Neural cell (in vitro differentiated cells): ENCODE measurements at regions not wholly inside any gene's neighbourhood (a gene's known extent, or its start where the extent isn't known, plus 50 kb on each side); places are given as distances from the start of the nearest gene placed in this dataset.
A peak's percentile ranks its signal among the peaks of the same experiment; 100 is the strongest.

Source experiments
- H2AFZ ChIP-seq: fragments of 200-600, 300-800 bp; sonication (generic), shearing (Covaris generic); 2 replicates; pipeline ENCODE4 v1.6.0; 2014; ENCODE audit warnings: low read depth, mild to moderate bottlenecking, antibody characterized with exemption, low read length, moderate library complexity
- H3F3A ChIP-seq: fragments of 200-600 bp; shearing (Covaris generic); 2 replicates; pipeline ENCODE4 v1.6.1; 2016; ENCODE audit warnings: mild to moderate bottlenecking, moderate library complexity, mixed read lengths, antibody characterized with exemption, low read length; ENCODE audit not compliant: insufficient read depth, poor library complexity, severe bottlenecking
- H3K27ac ChIP-seq: fragments of 200-600, 300-800 bp; sonication (generic), shearing (Covaris generic); 2 replicates; pipeline ENCODE4 v1.5.1; 2014; ENCODE audit warnings: mild to moderate bottlenecking, low read length, moderate library complexity
- H3K27me3 ChIP-seq: fragments of 300-800, 200-600 bp; sonication (generic), shearing (Covaris generic); 2 replicates; pipeline ENCODE4 v1.6.0; 2014; ENCODE audit warnings: mild to moderate bottlenecking, low read depth, low read length, moderate library complexity; ENCODE audit not compliant: insufficient read depth
- H3K36me3 ChIP-seq: fragments of 300-800, 200-600 bp; sonication (generic), shearing (Covaris generic); 2 replicates; pipeline ENCODE4 v1.5.1; 2014; ENCODE audit warnings: mild to moderate bottlenecking, antibody characterized with exemption, low read length, moderate library complexity; ENCODE audit not compliant: insufficient read depth
- H3K4me2 ChIP-seq: fragments of 300-800, 200-600 bp; sonication (generic), shearing (Covaris generic); 2 replicates; pipeline ENCODE4 v1.6.0; 2014; ENCODE audit warnings: mild to moderate bottlenecking, low read length
- H3K4me3 ChIP-seq: fragments of 300-800, 200-600 bp; sonication (generic), shearing (Covaris generic); 2 replicates; pipeline ENCODE4 v1.5.1; 2014; ENCODE audit warnings: mild to moderate bottlenecking, low read length, moderate library complexity
- H3K79me2 ChIP-seq: fragments of 200-600 bp; shearing (Covaris generic); replicated peaks from 2 replicates; pipeline ENCODE4 v1.6.0; 2014; ENCODE audit warnings: mild to moderate bottlenecking, low read length, moderate library complexity; ENCODE audit not compliant: insufficient read depth
- H3K9ac ChIP-seq: fragments of 300-800, 200-600 bp; sonication (generic), shearing (Covaris generic); 2 replicates; pipeline ENCODE4 v1.6.1; 2016; ENCODE audit warnings: mild to moderate bottlenecking, low read length, mixed read lengths
- H3K9me2 ChIP-seq: fragments of 200-600 bp; shearing (Covaris generic); 2 replicates; pipeline ENCODE4 v1.6.1; 2016; ENCODE audit warnings: mild to moderate bottlenecking, low read length, mixed read lengths; ENCODE audit not compliant: insufficient read depth
- H3K9me3 ChIP-seq: fragments of 200-600, 300-800 bp; sonication (generic), shearing (Covaris generic); 2 replicates; pipeline ENCODE4 v1.6.1; 2016; ENCODE audit warnings: mild to moderate bottlenecking, mixed run types, low read length, moderate library complexity, mixed read lengths
- H4K20me1 ChIP-seq: fragments of 200-600 bp; shearing (Covaris generic); 2 replicates; pipeline ENCODE4 v1.6.1; 2016; ENCODE audit warnings: mild to moderate bottlenecking, mixed run types; ENCODE audit not compliant: insufficient read depth
- CTCF ChIP-seq: fragments of 450-650 bp; IDR thresholded peaks from 2 replicates; pipeline ENCODE4 v1.5.1; 2014; ENCODE audit warnings: antibody characterized with exemption, mild to moderate bottlenecking, moderate library complexity; ENCODE audit not compliant: poor library complexity, severe bottlenecking
- EP300 ChIP-seq: fragments of 450-650 bp; conservative IDR thresholded peaks from 2 replicates; pipeline ENCODE4 v1.6.1; 2014; ENCODE audit warnings: antibody characterized with exemption, mild to moderate bottlenecking, moderate library complexity; ENCODE audit not compliant: poor library complexity, severe bottlenecking
- EZH2 ChIP-seq: fragments of 200-600, 300-800 bp; shearing (Covaris generic), sonication (generic); IDR thresholded peaks from 2 replicates; pipeline ENCODE4 v1.6.1; 2014; ENCODE audit warnings: antibody characterized with exemption, low read length, borderline replicate concordance, mild to moderate bottlenecking; ENCODE audit not compliant: insufficient read depth, poor library complexity, severe bottlenecking
- MXI1 ChIP-seq: fragments of 450-650 bp; conservative IDR thresholded peaks from 2 replicates; pipeline ENCODE4 v1.6.1; 2014; ENCODE audit warnings: antibody characterized with exemption, mild to moderate bottlenecking; ENCODE audit not compliant: poor library complexity, severe bottlenecking
- POLR2AphosphoS5 ChIP-seq: IDR thresholded peaks from 2 replicates; pipeline ENCODE4 v1.6.1; 2012
- RAD21 ChIP-seq: fragments of 450-650 bp; conservative IDR thresholded peaks from 2 replicates; pipeline ENCODE4 v1.6.1; 2014; ENCODE audit warnings: antibody characterized with exemption, mild to moderate bottlenecking, moderate library complexity
- REST ChIP-seq: IDR thresholded peaks from 2 replicates; pipeline ENCODE4 v1.6.1; 2012; ENCODE audit warnings: borderline replicate concordance
- SMC3 ChIP-seq: fragments of 450-650 bp; conservative IDR thresholded peaks from 2 replicates; pipeline ENCODE4 v1.6.1; 2014; ENCODE audit warnings: antibody characterized with exemption, mild to moderate bottlenecking, moderate library complexity; ENCODE audit not compliant: poor library complexity
- TAF1 ChIP-seq: IDR thresholded peaks from 2 replicates; pipeline ENCODE4 v1.6.1; 2012; ENCODE audit warnings: low read depth

- Histone ChIP-seq H4K20me1 (no peaks in the 10 kb centered on the region), H2AFZ (no peak overlapping the region), H3K27ac (no peak overlapping the region), H3K9ac (no peak overlapping the region), H3K79me2 (no peaks in the 10 kb centered on the region), H3F3A (no peaks in the 10 kb centered on the region), H3K9me3 (no peaks in the 10 kb centered on the region), H3K36me3 (no peaks in the 10 kb centered on the region), H3K4me2 (no peak overlapping the region), H3K9me2 (no peaks in the 10 kb centered on the region), H3K27me3 (no peaks in the 10 kb centered on the region), H3K4me3 (no peak overlapping the region)
- TF ChIP-seq SMC3 = no peak
- no peak for TF ChIP-seq EZH2
- TF ChIP-seq CTCF = no peak
- TF ChIP-seq POLR2AphosphoS5 = no peak
- no peak for TF ChIP-seq MXI1
- no peak for TF ChIP-seq RAD21
- no peak for TF ChIP-seq EP300
- no peak for TF ChIP-seq REST
- no peak for TF ChIP-seq TAF1
Measured at GRCh38 chr3:153845311-153845710, 275.9 kb upstream of the ARHGEF26 start.

GRCh38 chr3:153848702-153849101, 272.5 kb upstream of the ARHGEF26 start:
- H3K79me2 ChIP-seq = no peaks in the 10 kb centered on the region
- peak overlapping the region; percentile 43 for H3K4me2 ChIP-seq
- peak overlapping the region; percentile 37 for H3K4me3 ChIP-seq
- no peak overlapping the region for H2AFZ ChIP-seq
- H3K27ac ChIP-seq = peak overlapping the region; percentile 30
- no peaks in the 10 kb centered on the region for H3K27me3 ChIP-seq
- peak; percentile 17 for TF ChIP-seq MXI1
- TF ChIP-seq EP300 = peak; percentile 55
- TF ChIP-seq SMC3 = peak; percentile 20
- no peak for TF ChIP-seq EZH2
- TF ChIP-seq REST = no peak
- no peak for TF ChIP-seq CTCF
- no peak for TF ChIP-seq TAF1
- TF ChIP-seq POLR2AphosphoS5 = peak; percentile 41
- no peak for TF ChIP-seq RAD21
- H3K9me2 ChIP-seq = no peaks in the 10 kb centered on the region
- no peak overlapping the region for H3K9ac ChIP-seq
- H3K36me3 ChIP-seq = no peaks in the 10 kb centered on the region
- no peaks in the 10 kb centered on the region for H3F3A ChIP-seq
- no peaks in the 10 kb centered on the region for H3K9me3 ChIP-seq
- no peaks in the 10 kb centered on the region for H4K20me1 ChIP-seq
